ENCODE measurements at regions not wholly inside any gene's neighbourhood (a gene's known extent, or its start where the extent isn't known, plus 50 kb on each side); places are given as distances from the start of the nearest gene placed in this dataset.
A peak's percentile ranks its signal among the peaks of the same experiment; 100 is the strongest.

GRCh38 chr22:49333206-49333605 lies 494.5 kb downstream of the BRD1 start:
- DNase-seq, result no peak

- no peak for DNase-seq
These were observed 495.0 kb downstream of the BRD1 start for GRCh38 chr22:49332691-49333090.

- DNase-seq, result peak; percentile 24
These were observed 495.8 kb downstream of the BRD1 start for GRCh38 chr22:49331878-49332277.

GRCh38 chr22:49331223-49331815 lies 496.4 kb downstream of the BRD1 start:
- DNase-seq, result no peak

- peak; percentile 32 for DNase-seq
These were observed 497.1 kb downstream of the BRD1 start for GRCh38 chr22:49330421-49331222.

GRCh38 chr22:49329636-49330035 lies 498.0 kb downstream of the BRD1 start:
- peak; percentile 9 for DNase-seq

- DNase-seq, result peak; percentile 15
These were observed 498.9 kb downstream of the BRD1 start for GRCh38 chr22:49328630-49329405.

- DNase-seq, result peak; percentile 42
These were observed 499.6 kb downstream of the BRD1 start for GRCh38 chr22:49328118-49328475.

GRCh38 chr22:49327411-49328117 lies 500.1 kb downstream of the BRD1 start:
- DNase-seq, result no peak

GRCh38 chr22:49326558-49326957 lies 501.1 kb downstream of the BRD1 start:
- DNase-seq, result no peak

- DNase-seq, result peak; percentile 35
These were observed 501.9 kb downstream of the BRD1 start for GRCh38 chr22:49325531-49326395.

GRCh38 chr22:49324527-49325491 lies 502.9 kb downstream of the BRD1 start:
- peak; percentile 50 for DNase-seq

- DNase-seq, result peak; percentile 41
These were observed 503.8 kb downstream of the BRD1 start for GRCh38 chr22:49323751-49324415.

GRCh38 chr22:49322861-49323622 lies 504.6 kb downstream of the BRD1 start:
- peak; percentile 33 for DNase-seq

- DNase-seq, result peak; percentile 30
These were observed 505.4 kb downstream of the BRD1 start for GRCh38 chr22:49322231-49322630.

- peak; percentile 17 for DNase-seq
These were observed 506.1 kb downstream of the BRD1 start for GRCh38 chr22:49321477-49322055.

- no peak for DNase-seq
These were observed 506.8 kb downstream of the BRD1 start for GRCh38 chr22:49320714-49321476.

GRCh38 chr22:49317369-49317768 lies 510.3 kb downstream of the BRD1 start:
- no peak for DNase-seq
